ENCODE measurements at regions not wholly inside any gene's neighbourhood (a gene's known extent, or its start where the extent isn't known, plus 50 kb on each side); places are given as distances from the start of the nearest gene placed in this dataset.
A peak's percentile ranks its signal among the peaks of the same experiment; 100 is the strongest.

GRCh38 chr14:84228702-84229101 lies 1301.2 kb upstream of the FLRT2 start:
- peak; percentile 47 for DNase-seq (ENCODE audit: low read depth)
- H3K4me3 ChIP-seq (replicated peaks; ENCODE audit: low read depth, low read length) = no peak overlapping the region
- no peak for TF ChIP-seq CTCF (IDR thresholded peaks at IDR 0.05; ENCODE audit: low read length, missing control alignments)

- TF ChIP-seq CTCF (IDR thresholded peaks at IDR 0.05; ENCODE audit: low read length, missing control alignments) = no peak
- no peak for DNase-seq (ENCODE audit: low read depth)
- no peak overlapping the region for H3K4me3 ChIP-seq (replicated peaks; ENCODE audit: low read depth, low read length)
Measured at GRCh38 chr14:84234281-84234680, 1295.7 kb upstream of the FLRT2 start.

- TF ChIP-seq CTCF (IDR thresholded peaks at IDR 0.05; ENCODE audit: low read length, missing control alignments) = no peak
- no peak for DNase-seq (ENCODE audit: low read depth)
- H3K4me3 ChIP-seq (replicated peaks; ENCODE audit: low read depth, low read length) = no peak overlapping the region
Measured at GRCh38 chr14:84236290-84236689, 1293.7 kb upstream of the FLRT2 start.

DNA sequence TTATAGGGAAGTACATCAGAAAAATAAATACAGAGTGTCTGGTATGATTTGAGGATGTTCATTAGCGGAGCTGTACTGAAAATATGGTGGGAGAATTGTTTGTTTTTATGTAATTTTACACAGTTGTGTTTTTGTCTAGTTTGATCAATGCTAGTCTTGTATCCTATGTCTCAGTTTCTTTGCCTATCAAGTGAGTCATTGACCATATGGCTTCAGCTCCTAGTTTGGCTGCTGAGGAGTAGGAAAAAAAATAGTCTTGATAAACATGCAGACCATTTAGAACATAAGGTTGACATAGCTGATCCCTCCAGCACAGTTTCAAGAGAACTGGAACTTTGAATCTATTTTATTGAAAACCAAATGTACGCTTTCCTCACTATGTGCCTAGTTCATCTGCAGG lies 1292.1 kb upstream of the FLRT2 start:
- no peak for TF ChIP-seq CTCF (IDR thresholded peaks at IDR 0.05; ENCODE audit: low read length, missing control alignments)
- no peak overlapping the region for H3K4me3 ChIP-seq (replicated peaks; ENCODE audit: low read depth, low read length)
- DNase-seq (ENCODE audit: low read depth) = peak; percentile 8

DNA sequence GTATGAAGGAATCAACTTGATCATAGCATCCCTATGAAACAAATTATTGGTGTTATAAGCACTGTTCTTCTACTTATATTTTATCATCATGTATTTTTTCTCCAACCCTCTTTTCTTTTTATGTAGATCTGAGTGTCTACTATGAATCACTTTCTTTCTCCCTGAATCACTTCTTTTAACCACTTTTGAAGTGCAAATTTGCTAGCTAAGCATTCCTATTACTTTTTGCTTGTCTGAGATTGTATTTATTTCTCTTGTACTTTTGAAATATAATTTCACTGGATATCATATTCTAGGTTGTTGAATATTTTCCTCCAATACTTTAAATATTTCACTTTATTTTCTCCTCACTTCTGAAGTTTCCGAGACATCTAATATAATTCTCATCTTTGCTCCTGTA lies 1282.3 kb upstream of the FLRT2 start:
- no peak for TF ChIP-seq CTCF (IDR thresholded peaks at IDR 0.05; ENCODE audit: low read length, missing control alignments)
- DNase-seq (ENCODE audit: low read depth) = no peak
- no peak overlapping the region for H3K4me3 ChIP-seq (replicated peaks; ENCODE audit: low read depth, low read length)

GRCh38 chr14:84250893-84251292 lies 1279.1 kb upstream of the FLRT2 start:
- H3K4me3 ChIP-seq (replicated peaks; ENCODE audit: low read depth, low read length) = no peak overlapping the region
- DNase-seq (ENCODE audit: low read depth) = peak; percentile 82
- no peak for TF ChIP-seq CTCF (IDR thresholded peaks at IDR 0.05; ENCODE audit: low read length, missing control alignments)

GRCh38 chr14:84251411-84252115 lies 1278.4 kb upstream of the FLRT2 start:
- TF ChIP-seq CTCF (IDR thresholded peaks at IDR 0.05; ENCODE audit: low read length, missing control alignments) = no peak
- H3K4me3 ChIP-seq (replicated peaks; ENCODE audit: low read depth, low read length) = no peak overlapping the region
- DNase-seq (ENCODE audit: low read depth) = no peak

All from fibroblast of pulmonary artery (primary cell).